CD14-positive monocyte (primary cell): ENCODE measurements at regions not wholly inside any gene's neighbourhood (a gene's known extent, or its start where the extent isn't known, plus 50 kb on each side); places are given as distances from the start of the nearest gene placed in this dataset.
"Not testable (repeated sequence)": the region's sequence is repeated elsewhere in the genome, so short reads cannot be mapped to it uniquely, and the experiment has no call there.

ENCODE experiments used
- DNase-seq, 3 donors: peaks; one replicate each; pipeline ENCODE4 v3.0.0-alpha.2; 2011 to 2022
- H2AFZ ChIP-seq: 2 replicates; pipeline ENCODE4 v1.6.0; 2012; ENCODE audit warnings: mild to moderate bottlenecking, low read depth, low read length, inconsistent platforms; ENCODE audit not compliant: insufficient read depth, poor library complexity, severe bottlenecking
- H3K27ac ChIP-seq, 2 donors: 1 replicate in 1 of 2; 2 replicates in 1 of 2; pipeline ENCODE4 v1.5.1; 2012 to 2013; ENCODE audit warnings: low read length in 2 of 2, control low read depth in 1 of 2, inconsistent platforms in 1 of 2, low read depth in 1 of 2, mild to moderate bottlenecking in 1 of 2
- H3K27me3 ChIP-seq, 2 donors: one replicate each; pipeline versions ENCODE4 v1.6.0 to v1.6.1; 2011 to 2013; ENCODE audit warnings: low read length in 2 of 2; ENCODE audit not compliant: control insufficient read depth in 2 of 2, insufficient read depth in 2 of 2
- H3K36me3 ChIP-seq, 2 donors: replicated peaks in 1 of 2; 1 replicate in 1 of 2; 2 replicates in 1 of 2; pipeline versions ENCODE4 v1.5.1 to v1.6.1; 2012 to 2013; ENCODE audit warnings: low read length in 2 of 2, control low read depth in 1 of 2, inconsistent platforms in 1 of 2, mild to moderate bottlenecking in 1 of 2; ENCODE audit not compliant: insufficient read depth in 2 of 2, control insufficient read depth in 1 of 2
- H3K4me1 ChIP-seq, 2 donors: 1 replicate in 1 of 2; 2 replicates in 1 of 2; pipeline versions ENCODE4 v1.5.1 to v1.6.1; 2012 to 2013; ENCODE audit warnings: low read length in 2 of 2, control low read depth in 1 of 2, inconsistent platforms in 1 of 2, mild to moderate bottlenecking in 1 of 2, moderate library complexity in 1 of 2; ENCODE audit not compliant: insufficient read depth in 2 of 2, control insufficient read depth in 1 of 2
- H3K4me2 ChIP-seq: replicated peaks from 2 replicates; pipeline ENCODE3; 2012; ENCODE audit warnings: low read length, moderate library complexity, mild to moderate bottlenecking; ENCODE audit not compliant: poor library complexity, severe bottlenecking; ENCODE audit errors: extremely low read depth
- H3K4me3 ChIP-seq, 3 experiments: fragments of 200-600 bp in 1 of 3; sonication (generic) in 1 of 3; replicated peaks in 1 of 3; 1 replicate in 2 of 3; 2 replicates in 1 of 3; pipeline ENCODE4 v1.5.1; 2011 to 2013; ENCODE audit warnings: low read length in 3 of 3, mild to moderate bottlenecking in 3 of 3, control low read depth in 2 of 3, low read depth in 2 of 3, inconsistent platforms in 1 of 3, moderate library complexity in 1 of 3
- H3K79me2 ChIP-seq: 2 replicates; pipeline ENCODE4 v1.6.0; 2012; ENCODE audit warnings: mild to moderate bottlenecking, control low read depth, inconsistent platforms, low read length, moderate library complexity; ENCODE audit not compliant: insufficient read depth
- H3K9ac ChIP-seq: 2 replicates; pipeline ENCODE4 v1.6.0; 2017; ENCODE audit warnings: low read length, mild to moderate bottlenecking; ENCODE audit not compliant: insufficient read depth, poor library complexity, severe bottlenecking
- H3K9me3 ChIP-seq, 2 donors: replicated peaks in 1 of 2; 1 replicate in 1 of 2; 2 replicates in 1 of 2; pipeline versions ENCODE4 v1.5.1 to v1.6.1; 2012 to 2013; ENCODE audit warnings: low read length in 2 of 2, control low read depth in 1 of 2; ENCODE audit not compliant: control insufficient read depth in 1 of 2, insufficient read depth in 1 of 2
- H4K20me1 ChIP-seq: 2 replicates; pipeline ENCODE4 v1.6.0; 2012; ENCODE audit warnings: mild to moderate bottlenecking, low read length, control low read depth, moderate library complexity; ENCODE audit not compliant: insufficient read depth
- H3K27ac Mint-ChIP-seq, 7 donors: one replicate each; pipeline ENCODE4 v1.8.0; 2020; ENCODE audit warnings: mild to moderate bottlenecking in 7 of 7, mixed read lengths in 7 of 7, moderate library complexity in 6 of 7, inconsistent platforms in 2 of 7
- H3K27me3 Mint-ChIP-seq, 3 donors: one replicate each; pipeline ENCODE4 v1.8.0; 2021 to 2022; ENCODE audit warnings: low read depth in 3 of 3, mild to moderate bottlenecking in 3 of 3, mixed read lengths in 3 of 3, moderate library complexity in 3 of 3, inconsistent platforms in 1 of 3
- H3K36me3 Mint-ChIP-seq, 2 donors: one replicate each; pipeline ENCODE4 v1.8.0; 2020; ENCODE audit warnings: mixed read lengths in 2 of 2, inconsistent platforms in 1 of 2, mild to moderate bottlenecking in 1 of 2
- H3K4me1 Mint-ChIP-seq: one replicate; pipeline ENCODE4 v1.8.0; 2020; ENCODE audit warnings: mild to moderate bottlenecking, mixed read lengths
- H3K4me3 Mint-ChIP-seq, 2 donors: one replicate each; pipeline ENCODE4 v1.8.0; 2020; ENCODE audit warnings: mild to moderate bottlenecking in 2 of 2, mixed read lengths in 2 of 2, moderate library complexity in 1 of 2
- H3K9me3 Mint-ChIP-seq, 7 donors: one replicate each; pipeline ENCODE4 v1.8.0; 2020 to 2022; ENCODE audit warnings: mixed read lengths in 7 of 7, mild to moderate bottlenecking in 6 of 7, moderate library complexity in 6 of 7, inconsistent platforms in 2 of 7
- CTCF ChIP-seq: fragments of 200-600 bp; IDR thresholded peaks from one replicate; pipeline ENCODE4 v1.8.0; 2022; ENCODE audit warnings: antibody characterized with exemption, mild to moderate bottlenecking
- WGBS: methylation state at CpG from one replicate; pipeline ENCODE4 v1.1.5; 2013; ENCODE audit warnings: missing lambda C conversion rate; ENCODE audit not compliant: insufficient coverage; 5-methylcytosine and 5-hydroxymethylcytosine counted together
- intact Hi-C, 2 donors: fragments of 100-400 bp; cut with micrococcal nuclease; formaldehyde crosslinking; loops; one replicate each; pipeline versions ENCODE4 v1.15.0 to v1.15.1; 2023

DNA sequence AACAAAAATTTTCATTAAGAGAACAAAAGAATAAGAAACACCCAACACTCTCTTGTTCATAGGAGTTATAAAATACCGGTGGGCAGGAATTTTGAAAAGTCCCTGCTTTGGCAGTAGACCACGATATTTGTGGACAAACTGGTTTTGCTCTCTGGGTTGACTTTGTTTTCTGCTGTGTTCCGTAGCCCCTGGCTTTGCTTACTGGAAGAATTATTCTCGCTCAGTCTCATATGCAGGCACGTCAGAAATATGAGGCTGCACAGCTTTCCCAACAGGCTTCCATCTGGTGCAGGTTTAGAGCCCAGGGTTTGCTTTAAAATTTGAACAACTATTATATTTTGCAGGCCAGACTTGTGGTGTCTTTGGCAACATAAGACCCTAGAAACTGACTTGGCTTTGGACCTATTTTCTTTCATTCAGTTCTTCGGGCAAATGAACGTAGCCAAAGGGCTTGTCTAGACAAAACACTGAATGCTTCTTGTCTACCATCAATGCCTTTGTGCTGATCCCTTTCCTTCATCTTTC lies 2012.6 kb downstream of the PCDH9 start:
- intact Hi-C loops, result no loop called here
- 91% methylated on average over 5 of the region's 7 CpGs for whole genome bisulfite sequencing
- no peaks in the 10 kb centered on the region for H3K27me3 Mint-ChIP-seq
- H3K27me3 ChIP-seq, result no peaks in the 10 kb centered on the region
- H3K4me3 ChIP-seq, result no peak overlapping the region
- H3K4me2 ChIP-seq, result no peak overlapping the region
- H3K36me3 Mint-ChIP-seq, result no peaks in the 10 kb centered on the region
- no peak overlapping the region for H3K27ac ChIP-seq
- no peaks in the 10 kb centered on the region for H3K36me3 ChIP-seq
- no peaks in the 10 kb centered on the region for H3K4me1 Mint-ChIP-seq
- no peaks in the 10 kb centered on the region for H3K9me3 ChIP-seq
- no peak overlapping the region for H3K9ac ChIP-seq
- peaks cover 2 to 12% (median 5%) of the 10 kb centered on the region in 7 donors for H3K9me3 Mint-ChIP-seq
- no peak overlapping the region for H3K4me3 Mint-ChIP-seq
- H3K4me1 ChIP-seq, result no peaks in the 10 kb centered on the region
- no peak overlapping the region for H3K27ac Mint-ChIP-seq
- DNase-seq, result no peak
- H4K20me1 ChIP-seq, result no peaks in the 10 kb centered on the region
- TF ChIP-seq CTCF, result no peak
- H3K79me2 ChIP-seq, result no peaks in the 10 kb centered on the region
- no peak overlapping the region for H2AFZ ChIP-seq

GRCh38 chr13:65202845-65203244 lies 2027.3 kb downstream of the PCDH9 start:
- H3K4me2 ChIP-seq, H3K36me3 ChIP-seq, H3K4me1 Mint-ChIP-seq, H3K79me2 ChIP-seq, H3K27me3 Mint-ChIP-seq, H3K27ac Mint-ChIP-seq, H3K9ac ChIP-seq, H3K4me1 ChIP-seq, H3K27me3 ChIP-seq, H3K4me3 ChIP-seq, DNase-seq, intact Hi-C loops, H2AFZ ChIP-seq, H3K36me3 Mint-ChIP-seq, H3K4me3 Mint-ChIP-seq, H4K20me1 ChIP-seq, H3K27ac ChIP-seq: not testable (repeated sequence)
- peaks cover 4 to 10% of the 10 kb centered on the region in 2 donors for H3K9me3 ChIP-seq
- WGBS, result 94% methylated on average over 2 of the region's 2 CpGs
- H3K9me3 Mint-ChIP-seq, result peaks cover 7 to 18% (median 12%) of the 10 kb centered on the region in 7 donors
